Astrocyte of the spinal cord (primary cell): ENCODE measurements at regions not wholly inside any gene's neighbourhood (a gene's known extent, or its start where the extent isn't known, plus 50 kb on each side); places are given as distances from the start of the nearest gene placed in this dataset.

Experiments used
- DNase-seq: peaks from one replicate; pipeline ENCODE4 v3.0.0; 2011; ENCODE audit warnings: low read depth, low spot score
- H3K4me3 ChIP-seq: 2 replicates; pipeline ENCODE4 v1.5.1; 2011; ENCODE audit warnings: low read depth, mild to moderate bottlenecking, low read length, moderate library complexity
- in situ Hi-C: cut with HindIII; loops from 2 replicates; pipeline ENCODE4 v1.10.0; 2017; ENCODE audit warnings: low sequenced_read_pairs
- TF ChIP-seq, protein P1 (sequence below): IDR thresholded peaks from 2 replicates; pipeline ENCODE4 v1.5.1; 2012; ENCODE audit warnings: low read depth, mild to moderate bottlenecking, low read length, inconsistent platforms

DNA sequence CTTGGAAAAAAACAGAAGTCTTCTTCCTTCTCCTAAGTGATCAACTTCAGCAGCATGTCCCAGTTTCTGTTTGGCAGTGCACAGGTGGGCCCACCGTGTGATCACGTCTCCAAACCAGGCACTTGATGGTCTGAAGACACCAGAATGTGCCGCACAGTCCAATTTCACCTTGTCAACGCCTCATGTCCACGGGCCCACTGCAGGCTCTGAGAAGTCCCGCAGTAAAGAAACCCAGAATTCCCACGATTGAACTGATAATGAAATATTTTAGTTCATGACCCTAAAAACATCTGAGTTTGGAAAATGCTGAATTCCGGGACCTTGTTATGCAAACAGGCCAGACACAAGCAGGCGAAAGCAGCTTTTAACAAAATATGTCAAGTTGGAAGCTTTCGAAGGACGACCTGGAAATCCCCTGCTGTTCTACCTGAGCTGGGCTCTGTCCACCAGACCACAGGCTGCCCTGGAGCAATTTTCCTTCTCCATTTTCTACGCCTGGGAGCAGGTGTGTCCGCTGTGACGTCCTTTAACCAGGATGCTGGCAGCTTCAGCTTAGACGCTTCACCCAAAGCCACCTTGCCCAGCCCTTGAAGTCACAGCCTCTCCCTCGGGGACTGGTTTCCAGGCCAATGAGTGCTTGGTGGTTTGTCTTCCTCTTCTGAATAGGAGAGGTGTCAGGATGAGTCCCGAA is 167.8 kb upstream of the IQSEC1 start:
- DNase-seq: no peak
- H3K4me3 ChIP-seq: no peak overlapping the region
- in situ Hi-C loops: no loop called here
- TF ChIP-seq, protein P1, sequence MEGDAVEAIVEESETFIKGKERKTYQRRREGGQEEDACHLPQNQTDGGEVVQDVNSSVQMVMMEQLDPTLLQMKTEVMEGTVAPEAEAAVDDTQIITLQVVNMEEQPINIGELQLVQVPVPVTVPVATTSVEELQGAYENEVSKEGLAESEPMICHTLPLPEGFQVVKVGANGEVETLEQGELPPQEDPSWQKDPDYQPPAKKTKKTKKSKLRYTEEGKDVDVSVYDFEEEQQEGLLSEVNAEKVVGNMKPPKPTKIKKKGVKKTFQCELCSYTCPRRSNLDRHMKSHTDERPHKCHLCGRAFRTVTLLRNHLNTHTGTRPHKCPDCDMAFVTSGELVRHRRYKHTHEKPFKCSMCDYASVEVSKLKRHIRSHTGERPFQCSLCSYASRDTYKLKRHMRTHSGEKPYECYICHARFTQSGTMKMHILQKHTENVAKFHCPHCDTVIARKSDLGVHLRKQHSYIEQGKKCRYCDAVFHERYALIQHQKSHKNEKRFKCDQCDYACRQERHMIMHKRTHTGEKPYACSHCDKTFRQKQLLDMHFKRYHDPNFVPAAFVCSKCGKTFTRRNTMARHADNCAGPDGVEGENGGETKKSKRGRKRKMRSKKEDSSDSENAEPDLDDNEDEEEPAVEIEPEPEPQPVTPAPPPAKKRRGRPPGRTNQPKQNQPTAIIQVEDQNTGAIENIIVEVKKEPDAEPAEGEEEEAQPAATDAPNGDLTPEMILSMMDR: no peak

DNA sequence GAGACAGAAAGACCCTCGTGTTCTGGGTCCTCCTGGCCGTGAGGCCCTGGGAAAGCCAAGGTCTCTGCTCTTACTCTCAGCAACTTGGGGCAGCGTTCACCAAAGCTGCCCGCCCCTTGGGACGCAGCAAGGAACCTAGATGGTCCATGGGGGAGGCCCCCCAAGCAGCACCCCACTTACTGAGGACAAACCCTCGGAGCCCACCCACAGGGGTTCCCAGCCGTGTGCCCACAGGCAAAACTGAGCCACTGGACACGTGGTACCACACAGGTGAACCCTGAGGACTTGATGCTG is 166.2 kb upstream of the IQSEC1 start:
- DNase-seq: no peak
- TF ChIP-seq, protein P1: no peak
- in situ Hi-C loops: no loop called here
- no peak overlapping the region for H3K4me3 ChIP-seq

DNA sequence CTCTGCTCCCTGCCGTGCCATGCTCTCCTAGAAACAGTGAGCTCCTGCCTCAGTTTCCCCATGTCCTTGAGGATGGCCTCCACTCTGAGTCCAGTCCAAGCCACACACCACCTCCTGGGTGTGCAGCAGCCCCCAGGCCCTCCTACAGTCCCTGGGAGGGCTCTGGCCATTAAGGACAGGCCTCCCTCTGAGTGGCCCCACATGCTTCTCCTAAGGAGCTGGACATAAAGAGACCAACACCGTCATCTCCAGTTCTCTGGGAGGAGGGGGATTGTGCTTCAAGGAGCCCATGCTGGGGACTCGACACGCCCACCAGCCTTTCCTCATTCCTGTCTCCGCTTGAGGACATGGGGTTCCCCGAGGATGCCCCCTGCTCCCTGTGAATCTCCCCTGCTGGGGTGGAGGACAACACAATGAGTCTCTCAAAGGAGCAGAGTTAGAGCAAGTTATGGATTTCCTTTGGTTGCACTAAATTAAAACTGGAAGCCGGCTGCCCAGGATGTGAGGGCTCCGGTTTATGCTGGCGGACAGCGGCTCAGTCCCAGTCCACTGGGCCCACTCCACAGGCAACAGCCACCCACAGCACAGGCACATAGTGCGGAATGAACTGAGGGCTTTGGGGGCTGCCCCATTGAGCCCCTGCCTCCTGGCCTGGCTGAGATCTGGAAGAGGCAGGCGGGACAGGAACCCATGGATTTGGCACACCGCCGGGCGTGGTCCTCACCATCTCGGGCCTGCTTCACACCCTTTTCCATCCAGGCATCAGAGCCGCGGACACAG is 165.6 kb upstream of the IQSEC1 start:
- TF ChIP-seq, protein P1: no peak
- DNase-seq: no peak
- in situ Hi-C loops: no loop called here
- H3K4me3 ChIP-seq: no peak overlapping the region

DNA sequence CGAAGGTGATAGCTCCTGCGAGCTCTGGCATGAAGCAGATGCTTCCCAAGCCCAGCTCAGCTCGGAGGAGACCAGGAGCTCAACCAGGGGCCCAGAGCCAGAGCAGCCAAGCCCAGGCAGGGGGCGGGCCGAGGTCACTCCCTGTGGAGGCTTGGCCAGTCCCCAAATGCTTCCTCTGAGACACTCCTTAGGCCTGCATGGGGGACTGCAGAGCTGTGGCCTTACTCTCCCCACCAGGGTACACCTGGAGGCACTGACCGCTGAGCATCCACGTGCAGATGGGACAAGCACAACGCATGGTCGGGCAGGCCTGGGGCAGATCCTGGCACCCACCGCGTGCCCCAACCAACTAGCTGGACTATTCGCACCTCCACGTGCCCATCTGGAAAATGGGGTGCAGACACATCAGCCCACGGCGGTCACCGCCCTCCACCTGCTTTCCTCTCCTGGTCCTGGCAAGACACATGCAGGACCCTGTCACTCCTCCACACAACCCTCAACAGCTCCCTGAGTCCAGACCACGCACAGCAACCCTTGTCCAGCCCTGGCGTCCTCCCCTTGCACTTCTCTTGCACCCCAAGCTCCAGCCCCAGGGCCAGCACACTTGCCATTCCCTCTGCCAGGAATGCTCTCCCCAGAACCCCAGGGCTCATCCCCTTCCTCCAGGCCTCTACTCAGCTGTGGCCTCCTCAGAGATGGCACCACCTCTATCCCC is 164.7 kb upstream of the IQSEC1 start:
- H3K4me3 ChIP-seq: no peak overlapping the region
- in situ Hi-C loops: no loop called here
- TF ChIP-seq, protein P1: no peak
- DNase-seq: no peak

DNA sequence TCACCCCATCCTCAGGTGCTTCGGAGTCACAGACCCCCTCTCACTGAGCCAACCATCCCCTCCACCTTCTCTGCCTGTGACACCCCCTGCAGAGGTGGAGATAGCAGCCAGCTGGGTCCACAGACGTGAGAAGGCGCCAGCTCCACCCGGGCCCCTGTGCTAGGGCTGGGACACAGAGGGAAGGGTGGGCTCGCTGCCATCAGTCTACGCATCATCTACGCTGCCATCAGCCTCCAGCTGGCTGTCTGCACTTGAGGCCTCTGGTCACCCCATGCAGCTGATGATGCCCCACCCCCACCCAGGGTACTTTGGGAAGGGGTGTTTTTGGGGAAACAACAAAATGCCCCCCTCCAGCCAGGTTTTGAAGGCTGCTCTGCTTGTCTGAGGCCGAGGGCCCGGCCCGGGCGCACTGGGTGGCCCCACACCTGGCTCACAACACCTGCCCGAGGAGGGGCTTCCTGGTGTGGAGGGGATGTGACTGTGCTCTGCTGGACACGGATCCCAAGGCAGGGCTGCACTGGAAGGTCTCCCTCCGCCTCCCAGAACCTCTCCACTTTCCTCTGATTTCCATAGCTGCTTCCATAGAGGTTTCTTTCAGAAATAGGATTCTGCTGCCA is 163.4 kb upstream of the IQSEC1 start:
- in situ Hi-C loops: no loop called here
- TF ChIP-seq, protein P1: no peak
- no peak overlapping the region for H3K4me3 ChIP-seq
- no peak for DNase-seq

DNA sequence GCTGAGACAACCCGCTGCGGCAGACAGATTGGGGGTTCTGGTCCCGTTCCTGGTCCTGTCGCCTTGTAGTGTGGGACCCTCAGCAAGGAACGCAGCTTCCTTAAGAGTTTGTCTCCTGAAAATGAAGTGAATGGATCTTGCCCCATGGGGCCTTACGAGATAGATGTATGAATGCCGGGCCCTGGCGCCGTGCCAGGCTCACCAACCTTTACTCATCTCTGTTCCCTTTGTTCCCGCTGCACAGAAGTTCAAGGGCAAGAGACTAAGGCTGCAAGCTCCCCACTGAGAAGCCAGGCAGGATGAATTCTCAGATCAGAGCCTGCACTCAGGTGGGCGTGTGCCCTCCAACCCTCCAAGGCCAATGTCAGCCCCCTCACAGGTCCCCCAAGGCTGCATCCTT is 162.7 kb upstream of the IQSEC1 start:
- no peak overlapping the region for H3K4me3 ChIP-seq
- in situ Hi-C loops: no loop called here
- DNase-seq: no peak
- TF ChIP-seq, protein P1: no peak
